ENCODE measurements at regions not wholly inside any gene's neighbourhood (a gene's known extent, or its start where the extent isn't known, plus 50 kb on each side); places are given as distances from the start of the nearest gene placed in this dataset.

GRCh38 chr13:71251292-71251951 is 615.6 kb downstream of the DACH1 start:
- no peak for TF ChIP-seq CTCF (optimal IDR thresholded peaks at IDR 0.05 in 1 of 3, IDR thresholded peaks at IDR 0.05 in 1 of 3, conservative IDR thresholded peaks at IDR 0.05 in 1 of 3; ENCODE audit: extremely low read depth in 1 of 3, insufficient read depth in 2 of 3, low read length in 3 of 3)
- TF ChIP-seq EZH2 (IDR thresholded peaks at IDR 0.05; ENCODE audit: low read length): no peak
